Right lobe of liver (tissue), 6 donors: ENCODE measurements at regions not wholly inside any gene's neighbourhood (a gene's known extent, or its start where the extent isn't known, plus 50 kb on each side); places are given as distances from the start of the nearest gene placed in this dataset.

ENCODE experiments used
- ATAC-seq, 4 donors: fragments of 200-7000 bp; cut with Tn5 transposase; one replicate each; pipeline ENCODE4 v1.9.1; 2020; ENCODE audit warnings: mild to moderate bottlenecking in 4 of 4, moderate library complexity in 4 of 4
- DNase-seq, 3 donors: peaks; one replicate each; pipeline ENCODE4 v3.0.0-alpha.2; 2020
- H3K27ac ChIP-seq, 3 donors: fragments of 200-600 bp; one replicate each; pipeline ENCODE4 v1.8.0; 2022
- H3K27me3 ChIP-seq, 2 donors: fragments of 200-600 bp; one replicate each; pipeline ENCODE4 v1.8.0; 2022
- H3K36me3 ChIP-seq, 4 donors: fragments of 200-600 bp; sonication (generic) in 1 of 4; one replicate each; pipeline versions ENCODE4 v1.5.1 to v1.8.0; 2017 to 2022; ENCODE audit warnings: control low read depth in 1 of 4
- H3K4me1 ChIP-seq, 4 donors: fragments of 200-600 bp; sonication (generic) in 1 of 4; one replicate each; pipeline versions ENCODE4 v1.5.1 to v1.8.0; 2017 to 2022; ENCODE audit warnings: control low read depth in 1 of 4
- H3K4me3 ChIP-seq, 3 donors: fragments of 200-600 bp; one replicate each; pipeline ENCODE4 v1.8.0; 2022
- H3K9me3 ChIP-seq, 4 donors: fragments of 200-600 bp; sonication (generic) in 1 of 4; one replicate each; pipeline versions ENCODE4 v1.5.1 to v1.8.0; 2017 to 2022; ENCODE audit warnings: control low read depth in 1 of 4
- POLR2A ChIP-seq: fragments of 450-650 bp; IDR thresholded peaks from one replicate; pipeline ENCODE4 v1.6.1; 2017; ENCODE audit warnings: antibody characterized with exemption, mild to moderate bottlenecking
- WGBS: methylation state at CpG from one replicate; pipeline ENCODE4 v1.1.6; 2018; ENCODE audit warnings: low coverage, low lambda C conversion rate; ENCODE audit not compliant: insufficient coverage; ENCODE audit errors: missing lambda C conversion rate; 5-methylcytosine and 5-hydroxymethylcytosine counted together
- intact Hi-C, 2 donors: fragments of 100-400 bp; cut with DNase I; formaldehyde crosslinking; loops; one replicate each; pipeline versions ENCODE4 v1.11.2 to v1.14.1; 2022
- TF ChIP-seq, protein P1 (sequence below), 4 donors: fragments of 200-600 bp in 3 of 4; fragments of 450-650 bp in 1 of 4; IDR thresholded peaks; one replicate each; pipeline versions ENCODE4 v1.5.1 to v1.8.0; 2016 to 2022; ENCODE audit warnings: antibody characterized with exemption in 4 of 4, mild to moderate bottlenecking in 2 of 4
- donor health status: DM: no; HTN: yes; CAD: no.
- donor health status: DM: no; HTN: no; CAD: no.
- donor health status: DM: no; HTN: no; CAD: no.
- donor health status: DM: no; HTN: yes; CAD: no.
- donor health status: DM: no; HTN: yes; CAD: no.

DNA sequence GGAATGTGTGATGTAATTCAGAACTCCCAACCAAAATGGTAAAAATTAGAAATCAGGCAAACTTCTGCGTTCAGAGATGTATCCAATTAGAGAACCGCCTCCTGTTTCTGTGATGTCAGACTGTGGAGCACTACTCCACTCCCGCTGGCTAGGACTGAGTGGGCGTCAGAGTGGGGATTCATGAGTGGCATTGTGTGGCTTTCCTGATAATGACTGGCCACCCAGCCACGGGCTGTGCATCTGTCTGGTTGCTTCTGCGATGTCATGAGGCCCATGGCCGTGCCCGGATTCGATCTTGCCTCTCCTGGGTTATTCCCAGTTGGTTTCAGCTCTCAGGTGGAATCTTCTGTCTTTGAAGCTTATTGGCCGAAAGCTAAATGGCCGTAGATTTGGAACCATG lies 87.1 kb upstream of the KCNA1 start:
- no peak for DNase-seq
- Histone ChIP-seq H3K27me3 (no peaks in the 10 kb centered on the region), H3K4me1 (no peaks in the 10 kb centered on the region), H3K27ac (no peak overlapping the region), H3K9me3 (no peaks in the 10 kb centered on the region), H3K4me3 (no peak overlapping the region), H3K36me3 (no peaks in the 10 kb centered on the region)
- no peak for ATAC-seq
- no peak for TF ChIP-seq POLR2A
- TF ChIP-seq, protein P1, sequence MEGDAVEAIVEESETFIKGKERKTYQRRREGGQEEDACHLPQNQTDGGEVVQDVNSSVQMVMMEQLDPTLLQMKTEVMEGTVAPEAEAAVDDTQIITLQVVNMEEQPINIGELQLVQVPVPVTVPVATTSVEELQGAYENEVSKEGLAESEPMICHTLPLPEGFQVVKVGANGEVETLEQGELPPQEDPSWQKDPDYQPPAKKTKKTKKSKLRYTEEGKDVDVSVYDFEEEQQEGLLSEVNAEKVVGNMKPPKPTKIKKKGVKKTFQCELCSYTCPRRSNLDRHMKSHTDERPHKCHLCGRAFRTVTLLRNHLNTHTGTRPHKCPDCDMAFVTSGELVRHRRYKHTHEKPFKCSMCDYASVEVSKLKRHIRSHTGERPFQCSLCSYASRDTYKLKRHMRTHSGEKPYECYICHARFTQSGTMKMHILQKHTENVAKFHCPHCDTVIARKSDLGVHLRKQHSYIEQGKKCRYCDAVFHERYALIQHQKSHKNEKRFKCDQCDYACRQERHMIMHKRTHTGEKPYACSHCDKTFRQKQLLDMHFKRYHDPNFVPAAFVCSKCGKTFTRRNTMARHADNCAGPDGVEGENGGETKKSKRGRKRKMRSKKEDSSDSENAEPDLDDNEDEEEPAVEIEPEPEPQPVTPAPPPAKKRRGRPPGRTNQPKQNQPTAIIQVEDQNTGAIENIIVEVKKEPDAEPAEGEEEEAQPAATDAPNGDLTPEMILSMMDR (IDR thresholded peaks at IDR 0.05) = no peak
- WGBS = 43% methylated on average over 3 of the region's 11 CpGs
- intact Hi-C loops = no loop called here

DNA sequence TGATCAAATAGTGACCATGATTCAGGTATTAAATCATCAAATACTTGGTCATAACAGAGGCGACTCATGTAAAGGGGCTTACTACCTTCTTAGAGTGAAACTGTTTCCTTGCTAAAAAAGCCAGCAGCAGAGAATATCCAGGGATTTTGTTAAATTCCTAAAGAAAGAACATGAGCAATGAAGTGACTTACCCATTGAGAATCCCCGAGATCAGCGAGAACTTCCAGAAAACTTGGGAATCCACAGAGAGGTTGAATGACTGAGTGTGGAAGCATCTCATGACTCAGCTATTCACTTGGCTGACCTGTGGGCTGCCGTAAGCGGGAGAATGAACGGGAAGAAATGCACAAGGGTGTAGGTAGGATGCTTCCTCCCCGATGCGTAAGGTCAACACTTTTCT lies 85.3 kb upstream of the KCNA1 start:
- Histone ChIP-seq H3K4me1 (no peaks in the 10 kb centered on the region), H3K9me3 (no peaks in the 10 kb centered on the region), H3K27me3 (no peaks in the 10 kb centered on the region), H3K36me3 (no peaks in the 10 kb centered on the region), H3K4me3 (no peak overlapping the region), H3K27ac (no peak overlapping the region)
- 62% methylated on average over 7 of the region's 8 CpGs for WGBS
- DNase-seq (no peak), ATAC-seq (no peak)
- TF ChIP-seq, protein P1 (IDR thresholded peaks at IDR 0.05) = no peak
- intact Hi-C loops = no loop called here

- no peak overlapping the region for H3K4me3 ChIP-seq
- no peaks in the 10 kb centered on the region for H3K36me3 ChIP-seq
- no peaks in the 10 kb centered on the region for H3K9me3 ChIP-seq
- WGBS = 28% methylated on average over 4 of the region's 4 CpGs
- H3K27ac ChIP-seq = no peak overlapping the region
- no peaks in the 10 kb centered on the region for H3K27me3 ChIP-seq
- no peak for DNase-seq
- TF ChIP-seq, protein P1 (IDR thresholded peaks at IDR 0.05) = no peak
- TF ChIP-seq POLR2A = no peak
- no peak for ATAC-seq
- intact Hi-C loops = no loop called here
- H3K4me1 ChIP-seq = no peaks in the 10 kb centered on the region
Measured at GRCh38 chr12:4825011-4825858, 84.5 kb upstream of the KCNA1 start.

GRCh38 chr12:4826909-4827308 lies 82.8 kb upstream of the KCNA1 start:
- no peak for ATAC-seq
- 21% methylated on average over 5 of the region's 5 CpGs for WGBS
- no peaks in the 10 kb centered on the region for H3K9me3 ChIP-seq

DNA sequence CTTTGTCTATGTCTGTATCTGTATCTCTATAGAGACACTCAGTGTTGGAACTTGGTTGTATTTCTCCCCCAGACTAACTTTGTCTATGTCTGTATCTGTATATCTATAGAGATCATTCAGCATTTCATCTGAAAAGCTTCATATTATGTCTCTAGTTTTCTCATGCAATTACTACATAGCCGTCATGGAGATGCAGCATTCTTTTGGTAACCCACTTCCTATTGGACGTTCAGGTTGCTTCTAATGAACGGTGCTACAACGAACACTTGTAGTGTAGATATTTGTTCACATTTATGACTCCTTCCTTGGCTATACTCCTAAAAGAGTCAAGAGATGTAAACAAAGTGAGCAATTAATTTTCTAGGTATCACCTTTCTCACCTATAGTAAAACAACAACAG lies 81.5 kb upstream of the KCNA1 start:
- H3K4me1 ChIP-seq = no peaks in the 10 kb centered on the region
- H3K9me3 ChIP-seq = no peaks in the 10 kb centered on the region
- ATAC-seq (no peak), DNase-seq (no peak)
- H3K27me3 ChIP-seq = no peaks in the 10 kb centered on the region
- intact Hi-C loops = no loop called here
- H3K4me3 ChIP-seq = no peak overlapping the region
- 45% methylated on average over 4 of the region's 4 CpGs for WGBS
- H3K27ac ChIP-seq = no peak overlapping the region
- no peak for TF ChIP-seq POLR2A
- TF ChIP-seq, protein P1 (IDR thresholded peaks at IDR 0.05) = no peak
- H3K36me3 ChIP-seq = no peaks in the 10 kb centered on the region

More at GRCh38 chr12:4826909-4827308, 82.8 kb upstream of the KCNA1 start:
- Histone ChIP-seq H3K4me3 (no peak overlapping the region), H3K27ac (no peak overlapping the region), H3K4me1 (no peaks in the 10 kb centered on the region), H3K27me3 (no peaks in the 10 kb centered on the region), H3K36me3 (no peaks in the 10 kb centered on the region)
- intact Hi-C loops = no loop called here
- no peak for DNase-seq
- no peak for TF ChIP-seq POLR2A
